ENCODE measurements at regions not wholly inside any gene's neighbourhood (a gene's known extent, or its start where the extent isn't known, plus 50 kb on each side); places are given as distances from the start of the nearest gene placed in this dataset.
"Not testable (repeated sequence)": the region's sequence is repeated elsewhere in the genome, so short reads cannot be mapped to it uniquely, and the experiment has no call there.

DNA sequence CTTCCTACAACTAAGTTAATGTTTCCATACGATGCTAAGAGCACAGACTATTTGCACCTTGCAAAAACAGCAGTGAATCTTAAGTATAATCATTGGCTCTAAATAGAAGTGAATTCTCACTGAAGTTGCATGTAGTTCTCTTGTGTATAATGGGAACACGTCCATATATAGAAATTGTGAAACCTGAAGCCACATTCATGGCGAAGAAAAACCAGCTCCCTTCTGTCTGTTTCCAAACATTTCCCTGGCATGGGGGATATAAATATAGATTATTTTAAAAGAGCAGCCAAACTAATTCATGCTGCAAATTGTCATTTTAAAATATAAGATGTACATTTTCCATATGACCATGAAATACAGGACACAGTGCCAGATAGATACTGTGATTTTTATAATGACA is 71.1 kb downstream of the TRAM1L1 start:
- Histone ChIP-seq H3K4me1 (ENCODE audit: control insufficient read depth, insufficient read depth, low read length, unreplicated experiment) (no peaks in the 10 kb centered on the region), H3K4me3 (ENCODE audit: low read depth, low read length) (no peak overlapping the region), H2AFZ (ENCODE audit: low read length, unreplicated experiment) (no peak overlapping the region), H3K27ac (ENCODE audit: low read depth, low read length) (no peak overlapping the region), H3K36me3 (ENCODE audit: insufficient read depth, low read length) (no peaks in the 10 kb centered on the region), H3K79me2 (ENCODE audit: control insufficient read depth, insufficient read depth, low read length, unreplicated experiment) (no peaks in the 10 kb centered on the region), H3K27me3 (ENCODE audit: insufficient read depth, low read length) (no peaks in the 10 kb centered on the region)

DNA sequence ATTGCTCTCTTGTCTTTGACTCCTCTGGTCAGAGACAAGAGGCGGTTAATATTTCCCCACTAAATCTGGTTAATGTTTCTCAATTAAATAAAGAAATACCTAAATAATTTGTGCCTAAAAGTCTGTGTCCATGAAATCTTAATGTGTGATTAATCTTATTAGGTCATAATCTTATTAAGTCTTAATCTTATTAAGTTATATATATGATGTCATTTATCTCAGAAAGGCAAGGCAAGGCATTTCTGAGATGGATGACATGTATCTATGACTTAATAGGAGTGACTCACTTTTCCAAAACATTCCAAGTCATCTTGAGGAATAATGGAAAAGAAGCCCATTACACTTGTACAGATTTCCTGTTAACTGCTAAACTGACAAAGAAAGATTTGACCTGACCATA is 74.7 kb downstream of the TRAM1L1 start:
- H3K79me2 ChIP-seq (ENCODE audit: control insufficient read depth, insufficient read depth, low read length, unreplicated experiment): no peaks in the 10 kb centered on the region

DNA sequence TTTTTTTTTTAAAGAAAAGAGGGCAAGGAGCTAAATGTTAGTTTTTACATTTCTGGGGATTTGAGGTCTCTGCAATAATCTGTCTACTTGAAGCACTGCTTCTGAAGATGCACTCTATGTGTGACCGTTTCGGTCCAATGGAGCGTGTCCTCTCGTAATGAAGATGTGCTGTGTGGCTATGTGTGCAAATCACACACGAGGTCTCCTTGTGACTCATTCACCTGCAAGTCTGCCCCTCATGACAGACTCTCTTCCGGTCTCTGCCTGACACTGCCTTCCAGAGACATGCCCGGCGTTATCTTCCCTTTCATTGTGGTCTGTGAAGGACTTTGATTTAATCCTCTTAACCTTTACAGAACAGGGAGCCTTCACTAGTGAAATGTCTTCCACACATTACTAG is 84.3 kb downstream of the TRAM1L1 start:
- Histone ChIP-seq H3K27me3 (ENCODE audit: insufficient read depth, low read length) (no peaks in the 10 kb centered on the region), H3K4me1 (ENCODE audit: control insufficient read depth, insufficient read depth, low read length, unreplicated experiment) (no peaks in the 10 kb centered on the region), H2AFZ (ENCODE audit: low read length, unreplicated experiment) (no peak overlapping the region), H3K36me3 (ENCODE audit: insufficient read depth, low read length) (no peaks in the 10 kb centered on the region), H3K27ac (ENCODE audit: low read depth, low read length) (no peak overlapping the region), H3K79me2 (ENCODE audit: control insufficient read depth, insufficient read depth, low read length, unreplicated experiment) (no peaks in the 10 kb centered on the region), H3K4me3 (ENCODE audit: low read depth, low read length) (no peak overlapping the region)

More for the DNA sequence above, 74.7 kb downstream of the TRAM1L1 start:
- Histone ChIP-seq H3K4me3 (ENCODE audit: low read depth, low read length) (no peak overlapping the region), H3K27me3 (ENCODE audit: insufficient read depth, low read length) (no peaks in the 10 kb centered on the region), H3K27ac (ENCODE audit: low read depth, low read length) (no peak overlapping the region), H2AFZ (ENCODE audit: low read length, unreplicated experiment) (no peak overlapping the region), H3K4me1 (ENCODE audit: control insufficient read depth, insufficient read depth, low read length, unreplicated experiment) (no peaks in the 10 kb centered on the region), H3K36me3 (ENCODE audit: insufficient read depth, low read length) (no peaks in the 10 kb centered on the region)

DNA sequence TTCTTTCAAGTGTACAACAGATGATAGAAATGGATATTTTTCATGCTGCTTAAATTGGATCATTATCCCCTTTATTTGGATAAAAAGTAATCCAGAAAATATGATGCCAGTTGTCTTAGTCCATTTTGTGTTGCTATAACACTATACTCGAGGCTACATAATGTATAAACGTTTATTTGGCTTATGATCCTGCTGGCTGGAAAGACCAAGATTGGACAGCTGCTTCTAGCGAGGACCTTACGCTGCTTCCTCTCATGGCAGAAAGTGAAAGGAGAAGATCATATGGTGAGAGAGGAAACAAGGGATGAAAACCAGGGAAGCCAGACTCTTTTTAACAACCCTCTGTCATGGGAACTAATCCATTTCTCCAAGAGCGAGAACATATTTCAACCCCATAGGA is 102.7 kb downstream of the TRAM1L1 start:
- no peak overlapping the region for H3K27ac ChIP-seq (ENCODE audit: low read depth, low read length)
- H3K27me3 ChIP-seq (ENCODE audit: insufficient read depth, low read length): no peaks in the 10 kb centered on the region
- no peaks in the 10 kb centered on the region for H3K4me1 ChIP-seq (ENCODE audit: control insufficient read depth, insufficient read depth, low read length, unreplicated experiment)
- no peaks in the 10 kb centered on the region for H3K79me2 ChIP-seq (ENCODE audit: control insufficient read depth, insufficient read depth, low read length, unreplicated experiment)
- H2AFZ ChIP-seq (ENCODE audit: low read length, unreplicated experiment): no peak overlapping the region
- no peaks in the 10 kb centered on the region for H3K36me3 ChIP-seq (ENCODE audit: insufficient read depth, low read length)
- no peak overlapping the region for H3K4me3 ChIP-seq (ENCODE audit: low read depth, low read length)

DNA sequence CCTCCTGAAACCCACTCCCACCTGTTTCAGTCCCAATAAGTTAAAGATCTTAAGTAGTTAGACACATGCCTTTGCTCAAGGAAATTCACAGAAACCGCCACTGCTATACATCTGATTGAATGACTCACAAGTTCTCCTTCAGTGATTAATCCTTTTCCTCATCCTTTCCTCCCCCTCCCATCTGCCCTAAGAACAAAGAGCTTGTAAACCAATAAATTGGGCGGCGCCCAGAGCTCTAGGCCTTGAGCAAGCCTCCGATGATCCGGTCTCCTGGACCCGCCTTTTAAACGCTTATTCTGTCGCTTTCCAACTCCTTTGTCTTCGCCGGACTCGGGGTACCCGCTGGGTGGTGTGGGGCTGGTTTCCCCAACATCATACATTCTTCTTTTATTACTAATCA is 104.9 kb downstream of the TRAM1L1 start:
- H2AFZ ChIP-seq (ENCODE audit: low read length, unreplicated experiment); H3K27ac ChIP-seq (ENCODE audit: low read depth, low read length); H3K36me3 ChIP-seq (ENCODE audit: insufficient read depth, low read length); H3K27me3 ChIP-seq (ENCODE audit: insufficient read depth, low read length); H3K79me2 ChIP-seq (ENCODE audit: control insufficient read depth, insufficient read depth, low read length, unreplicated experiment); H3K4me1 ChIP-seq (ENCODE audit: control insufficient read depth, insufficient read depth, low read length, unreplicated experiment); H3K4me3 ChIP-seq (ENCODE audit: low read depth, low read length): not testable (repeated sequence)

DNA sequence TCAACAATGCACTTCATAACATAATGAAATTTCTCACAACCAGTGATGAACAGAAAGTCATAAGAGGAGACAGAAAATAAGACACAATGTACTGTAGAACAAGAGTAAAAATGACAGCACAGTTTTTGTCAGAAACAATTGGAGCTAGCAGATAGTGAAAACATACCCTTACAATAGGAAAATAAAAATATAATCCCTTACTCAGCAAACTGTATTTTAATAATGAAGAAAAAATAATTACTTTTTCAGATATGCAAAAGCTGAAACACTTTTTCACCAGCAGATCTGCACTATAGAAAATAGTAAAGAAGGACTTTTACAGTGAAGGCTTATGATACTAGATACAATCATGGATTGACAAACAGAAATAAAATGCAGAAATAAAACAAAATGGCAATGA is 126.3 kb downstream of the TRAM1L1 start:
- no peaks in the 10 kb centered on the region for H3K27me3 ChIP-seq (ENCODE audit: insufficient read depth, low read length)

DNA sequence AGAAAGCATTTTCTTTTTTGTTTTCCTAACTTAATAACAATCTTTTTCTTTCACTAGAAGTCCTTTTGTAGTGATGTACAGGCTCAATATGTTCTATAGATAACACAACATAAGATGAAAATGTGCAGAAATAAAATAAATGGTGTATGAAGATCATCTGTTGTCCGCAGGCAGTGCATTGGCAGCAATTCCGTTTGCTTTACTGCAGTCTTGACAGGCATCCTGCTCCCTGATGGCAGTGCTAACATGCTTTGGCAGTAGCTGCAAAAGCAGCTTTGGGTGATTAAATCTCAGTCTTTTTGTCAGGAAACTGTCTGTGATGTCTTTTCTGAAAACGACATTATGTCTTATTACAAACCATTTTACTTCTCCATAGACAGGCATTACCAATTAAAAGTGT is 131.4 kb downstream of the TRAM1L1 start:
- H3K4me1 ChIP-seq (ENCODE audit: control insufficient read depth, insufficient read depth, low read length, unreplicated experiment): no peaks in the 10 kb centered on the region
- H3K79me2 ChIP-seq (ENCODE audit: control insufficient read depth, insufficient read depth, low read length, unreplicated experiment): no peaks in the 10 kb centered on the region
- no peak overlapping the region for H3K4me3 ChIP-seq (ENCODE audit: low read depth, low read length)
- no peaks in the 10 kb centered on the region for H3K27me3 ChIP-seq (ENCODE audit: insufficient read depth, low read length)
- H3K36me3 ChIP-seq (ENCODE audit: insufficient read depth, low read length): no peaks in the 10 kb centered on the region
- no peak overlapping the region for H2AFZ ChIP-seq (ENCODE audit: low read length, unreplicated experiment)
- H3K27ac ChIP-seq (ENCODE audit: low read depth, low read length): no peak overlapping the region

More for the DNA sequence above, 126.3 kb downstream of the TRAM1L1 start:
- Histone ChIP-seq H3K4me1 (ENCODE audit: control insufficient read depth, insufficient read depth, low read length, unreplicated experiment) (no peaks in the 10 kb centered on the region), H3K36me3 (ENCODE audit: insufficient read depth, low read length) (no peaks in the 10 kb centered on the region), H3K27ac (ENCODE audit: low read depth, low read length) (no peak overlapping the region), H2AFZ (ENCODE audit: low read length, unreplicated experiment) (no peak overlapping the region), H3K4me3 (ENCODE audit: low read depth, low read length) (no peak overlapping the region), H3K79me2 (ENCODE audit: control insufficient read depth, insufficient read depth, low read length, unreplicated experiment) (no peaks in the 10 kb centered on the region)

DNA sequence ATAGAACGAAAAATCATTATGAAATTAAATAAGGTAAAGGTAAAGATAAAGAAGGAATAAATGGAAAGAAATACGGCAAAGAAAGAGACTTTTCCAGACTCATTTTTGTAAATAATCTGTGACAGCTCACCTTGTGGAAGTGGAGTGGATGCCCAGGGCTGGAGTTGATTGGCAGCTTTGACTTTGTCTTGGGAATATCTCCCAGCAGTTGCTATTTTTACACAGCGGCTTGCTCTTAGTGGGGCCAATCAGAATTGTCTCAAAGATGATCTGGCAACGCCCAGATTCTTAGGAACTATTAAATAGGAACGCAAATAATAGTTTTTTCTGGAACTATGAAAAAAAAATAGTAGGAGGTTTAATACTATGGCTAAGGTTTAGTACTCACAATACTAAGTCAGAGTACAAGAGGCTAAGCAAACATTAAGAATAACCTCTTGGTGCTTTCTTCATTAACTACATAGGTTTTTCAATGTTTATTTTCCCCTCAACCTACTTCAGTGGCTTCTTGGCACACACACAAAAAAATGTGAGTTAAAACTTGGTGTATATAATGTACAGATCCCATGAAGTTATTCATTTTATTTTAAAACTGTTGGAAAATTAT is 132.7 kb downstream of the TRAM1L1 start:
- no peak overlapping the region for H2AFZ ChIP-seq (ENCODE audit: low read length, unreplicated experiment)
- H3K27ac ChIP-seq (ENCODE audit: low read depth, low read length): no peak overlapping the region
- H3K36me3 ChIP-seq (ENCODE audit: insufficient read depth, low read length): no peaks in the 10 kb centered on the region
- no peak overlapping the region for H3K4me3 ChIP-seq (ENCODE audit: low read depth, low read length)
- H3K4me1 ChIP-seq (ENCODE audit: control insufficient read depth, insufficient read depth, low read length, unreplicated experiment): no peaks in the 10 kb centered on the region
- H3K27me3 ChIP-seq (ENCODE audit: insufficient read depth, low read length): no peaks in the 10 kb centered on the region
- H3K79me2 ChIP-seq (ENCODE audit: control insufficient read depth, insufficient read depth, low read length, unreplicated experiment): no peaks in the 10 kb centered on the region

DNA sequence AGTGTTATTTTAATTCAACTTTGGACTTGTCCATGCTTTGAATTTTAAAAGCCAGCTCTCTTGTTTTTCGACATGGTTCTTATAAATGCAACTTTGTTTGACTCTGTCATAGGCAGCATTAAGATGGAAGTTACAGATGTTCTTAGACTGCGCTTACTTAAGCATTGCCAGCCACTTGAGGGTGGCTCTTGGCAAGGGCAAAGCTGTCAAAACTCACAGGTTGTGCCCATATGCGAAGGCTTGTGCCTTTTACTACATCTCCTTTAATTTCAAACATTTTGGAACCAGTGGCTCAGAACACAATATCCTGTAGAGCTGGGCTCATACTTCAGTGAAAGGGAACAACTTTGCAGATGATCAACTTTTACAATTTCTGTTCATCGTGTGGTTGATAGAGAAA is 135.5 kb downstream of the TRAM1L1 start:
- Histone ChIP-seq H3K79me2 (ENCODE audit: control insufficient read depth, insufficient read depth, low read length, unreplicated experiment) (no peaks in the 10 kb centered on the region), H3K4me1 (ENCODE audit: control insufficient read depth, insufficient read depth, low read length, unreplicated experiment) (no peaks in the 10 kb centered on the region)

DNA sequence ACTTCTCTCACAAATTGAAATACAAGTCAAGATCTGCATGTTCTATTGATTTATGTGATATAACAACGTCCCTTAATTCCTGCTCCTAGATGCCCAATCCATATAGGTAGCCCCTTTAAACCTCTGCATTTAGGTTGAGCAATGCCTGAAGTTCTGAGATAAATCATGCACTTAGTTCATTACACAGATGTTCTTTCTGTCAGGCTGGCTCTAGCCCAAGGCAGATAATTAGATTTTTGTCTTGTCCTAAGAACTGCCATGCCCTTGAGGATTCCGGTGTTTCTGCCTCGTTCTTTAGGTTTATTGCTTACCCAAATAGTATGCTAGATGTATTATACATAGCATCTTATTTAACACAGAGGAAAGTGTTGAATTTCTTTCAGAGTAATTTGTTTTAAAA is 143.1 kb downstream of the TRAM1L1 start:
- H3K4me1 ChIP-seq (ENCODE audit: control insufficient read depth, insufficient read depth, low read length, unreplicated experiment): no peaks in the 10 kb centered on the region
- H3K27ac ChIP-seq (ENCODE audit: low read depth, low read length): no peak overlapping the region

More for the DNA sequence above, 135.5 kb downstream of the TRAM1L1 start:
- H3K36me3 ChIP-seq (ENCODE audit: insufficient read depth, low read length): no peaks in the 10 kb centered on the region
- no peak overlapping the region for H2AFZ ChIP-seq (ENCODE audit: low read length, unreplicated experiment)
- H3K4me3 ChIP-seq (ENCODE audit: low read depth, low read length): no peak overlapping the region
- no peak overlapping the region for H3K27ac ChIP-seq (ENCODE audit: low read depth, low read length)
- H3K27me3 ChIP-seq (ENCODE audit: insufficient read depth, low read length): no peaks in the 10 kb centered on the region

DNA sequence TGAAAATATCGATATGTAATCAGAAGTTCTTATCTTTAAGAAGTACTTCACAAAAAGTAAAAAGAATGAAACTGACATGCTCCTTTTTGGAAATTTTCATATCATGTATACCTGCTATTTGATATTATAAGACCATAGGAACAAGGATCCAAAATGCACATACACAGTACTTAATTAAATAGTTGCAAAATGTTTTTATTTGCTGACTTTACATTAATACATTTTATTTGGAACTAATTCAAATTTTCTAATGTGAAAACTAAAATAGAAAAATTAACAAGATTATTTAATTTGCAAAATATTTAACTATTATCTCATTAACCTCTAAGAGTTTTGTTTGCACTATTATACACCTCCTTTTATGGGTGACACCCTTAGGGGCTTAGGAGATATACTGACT is 155.0 kb downstream of the TRAM1L1 start:
- peaks cover 16% of the 10 kb centered on the region for H3K27me3 ChIP-seq (ENCODE audit: insufficient read depth, low read length)
- no peak overlapping the region for H3K27ac ChIP-seq (ENCODE audit: low read depth, low read length)
- no peak overlapping the region for H2AFZ ChIP-seq (ENCODE audit: low read length, unreplicated experiment)
- H3K4me3 ChIP-seq (ENCODE audit: low read depth, low read length): no peak overlapping the region
- no peaks in the 10 kb centered on the region for H3K36me3 ChIP-seq (ENCODE audit: insufficient read depth, low read length)
- no peaks in the 10 kb centered on the region for H3K4me1 ChIP-seq (ENCODE audit: control insufficient read depth, insufficient read depth, low read length, unreplicated experiment)
- H3K79me2 ChIP-seq (ENCODE audit: control insufficient read depth, insufficient read depth, low read length, unreplicated experiment): no peaks in the 10 kb centered on the region

More for the DNA sequence above, 143.1 kb downstream of the TRAM1L1 start:
- Histone ChIP-seq H3K36me3 (ENCODE audit: insufficient read depth, low read length) (no peaks in the 10 kb centered on the region), H3K4me3 (ENCODE audit: low read depth, low read length) (no peak overlapping the region), H3K27me3 (ENCODE audit: insufficient read depth, low read length) (no peaks in the 10 kb centered on the region), H2AFZ (ENCODE audit: low read length, unreplicated experiment) (no peak overlapping the region), H3K79me2 (ENCODE audit: control insufficient read depth, insufficient read depth, low read length, unreplicated experiment) (no peaks in the 10 kb centered on the region)

Measured in ACC112 (cell line).